HG03571 (cell line): ENCODE measurements at regions not wholly inside any gene's neighbourhood (a gene's known extent, or its start where the extent isn't known, plus 50 kb on each side); places are given as distances from the start of the nearest gene placed in this dataset.
"Not testable (repeated sequence)": the region's sequence is repeated elsewhere in the genome, so short reads cannot be mapped to it uniquely, and the experiment has no call there.

Experiments used
- ATAC-seq: cut with Tn5 transposase; IDR thresholded peaks from one replicate; pipeline ENCODE4 v1.9.1; 2021; ENCODE audit not compliant: unreplicated experiment

DNA sequence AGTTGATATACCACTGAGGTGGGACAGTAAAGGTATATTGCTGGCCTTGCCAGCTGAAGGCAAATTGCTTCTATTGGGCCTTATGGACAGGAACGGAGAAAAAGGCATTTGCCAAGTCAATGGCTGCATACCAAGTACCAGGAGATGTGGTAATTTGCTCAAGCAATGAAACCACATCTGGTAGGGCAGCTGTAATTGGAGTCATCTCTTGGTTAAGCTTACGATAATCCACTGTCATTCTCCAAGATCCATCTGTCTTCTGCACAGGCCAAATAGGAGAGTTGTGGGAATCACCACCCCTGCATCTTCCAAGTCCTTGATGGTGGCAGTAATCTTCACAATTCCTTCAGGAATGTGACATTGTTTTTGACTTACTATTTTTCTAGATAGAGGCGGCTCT is 350.7 kb upstream of the ADAMTS5 start:
- not testable (repeated sequence) for ATAC-seq

DNA sequence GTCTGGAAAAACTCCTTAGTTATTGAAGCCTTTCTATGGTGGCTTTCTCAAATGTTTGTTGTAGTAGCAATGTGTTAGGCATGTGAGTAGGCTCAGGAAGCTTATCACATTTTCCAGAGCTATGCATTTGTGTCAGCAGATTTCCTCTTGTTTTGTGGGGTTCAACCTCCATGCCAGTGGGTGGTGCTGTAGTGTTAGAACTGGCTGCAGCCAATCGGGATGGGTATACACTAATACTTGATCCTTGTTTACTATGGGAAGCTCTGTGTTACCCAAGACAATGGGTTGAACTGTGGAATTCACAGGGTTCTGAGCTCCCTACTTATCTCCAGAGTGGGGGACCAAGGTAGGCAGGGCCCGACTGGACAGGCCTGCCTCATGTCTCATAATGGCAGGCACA is 348.5 kb upstream of the ADAMTS5 start:
- no peak for ATAC-seq

DNA sequence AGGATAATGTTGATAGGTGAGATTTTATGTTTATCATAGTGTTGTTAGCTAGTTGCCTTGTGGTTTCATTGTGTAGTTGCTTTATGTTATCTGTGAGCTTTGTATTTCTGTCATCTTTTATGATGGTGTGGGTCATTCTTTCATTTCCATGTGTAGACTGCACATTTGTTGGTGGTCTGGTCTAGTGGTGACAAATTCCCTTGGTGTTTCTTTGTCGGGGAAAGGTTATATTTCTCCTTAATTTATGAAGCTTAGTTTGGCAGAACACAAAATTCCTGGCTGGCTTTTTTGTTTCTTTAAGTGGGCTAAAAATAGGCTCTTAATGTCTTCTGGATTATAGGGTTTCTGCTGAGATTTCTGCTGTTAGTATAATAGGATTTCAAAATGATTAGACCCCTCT is 347.2 kb upstream of the ADAMTS5 start:
- no peak for ATAC-seq

DNA sequence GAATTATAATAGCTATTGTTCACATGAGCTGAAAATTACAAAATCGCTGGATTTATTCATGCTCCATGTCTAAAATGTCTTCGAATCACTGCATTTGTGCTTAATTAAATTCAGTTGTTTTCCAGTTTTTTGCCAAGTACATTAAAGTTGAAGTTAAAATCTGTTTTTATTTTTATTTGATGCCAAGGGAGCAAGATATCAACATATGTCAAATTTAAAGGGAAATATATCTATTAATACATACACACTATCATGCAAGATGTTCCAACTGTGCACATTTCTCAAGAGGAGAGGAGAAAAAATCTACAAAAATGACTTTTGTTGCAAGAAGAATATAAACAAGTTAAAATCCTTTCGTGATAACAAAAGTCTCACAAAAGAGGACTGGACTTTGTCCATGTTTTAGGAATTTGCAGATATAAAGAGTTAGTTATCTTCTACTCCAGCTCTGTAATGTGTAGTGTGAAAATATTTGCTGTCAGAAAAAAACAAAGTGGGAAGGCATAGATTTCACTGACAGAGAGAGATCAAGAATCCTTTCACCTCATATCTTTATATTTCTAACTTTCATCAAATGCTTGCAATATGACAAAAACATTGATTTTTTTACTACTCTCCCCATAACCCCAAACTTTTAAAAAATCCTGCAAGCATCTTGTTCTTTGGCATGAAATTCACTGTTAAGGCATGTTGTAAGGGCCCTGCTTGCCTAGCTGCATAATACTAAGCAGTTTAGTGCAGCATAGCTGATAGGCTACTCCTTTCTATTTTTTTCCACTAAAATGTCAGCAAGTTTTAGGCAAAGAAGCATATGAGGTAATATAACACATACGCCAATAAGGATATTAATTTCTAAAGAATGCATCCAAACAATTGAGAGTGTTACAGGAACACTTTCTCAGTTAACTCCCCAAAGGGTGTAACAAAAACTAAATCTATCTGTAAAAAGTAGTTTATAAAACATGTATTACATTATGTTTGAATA is 340.2 kb upstream of the ADAMTS5 start:
- ATAC-seq: no peak

DNA sequence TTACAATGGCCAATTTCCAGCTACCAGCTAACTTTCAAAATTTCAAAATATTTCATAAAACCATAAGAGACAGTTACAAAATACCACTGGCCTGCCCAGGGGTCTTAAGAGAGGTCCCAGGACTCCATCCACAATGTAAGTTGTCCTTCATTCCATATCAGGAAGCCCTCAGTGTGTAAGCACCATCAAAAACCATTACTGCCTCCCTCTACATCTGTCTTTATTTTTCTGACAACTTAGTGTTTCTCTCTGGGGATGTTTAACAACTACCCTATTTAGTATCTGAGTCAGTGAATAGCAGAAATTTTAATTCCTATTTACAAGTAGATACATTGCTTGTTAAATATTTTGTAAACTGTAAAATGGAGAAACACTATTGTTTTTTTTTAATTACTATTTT is 339.3 kb upstream of the ADAMTS5 start:
- ATAC-seq: no peak

DNA sequence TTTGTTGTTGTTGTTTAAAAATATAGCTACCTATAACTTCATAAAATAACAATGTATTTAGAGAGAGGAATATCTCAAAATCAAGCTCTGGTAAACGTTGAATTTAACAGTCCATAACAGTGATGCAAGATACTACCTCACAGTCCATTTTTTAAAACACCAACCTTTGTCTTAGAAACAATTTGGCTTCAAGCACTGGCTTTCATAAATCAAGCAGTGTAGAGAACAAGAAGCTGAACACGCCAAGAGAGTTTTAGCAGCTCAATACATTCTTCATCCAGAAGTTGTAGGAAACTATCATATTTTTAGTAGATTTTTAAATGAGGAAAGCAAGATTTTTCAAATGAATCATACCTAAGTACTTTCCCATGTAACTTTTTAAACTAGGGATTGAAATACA is 334.3 kb upstream of the ADAMTS5 start:
- no peak for ATAC-seq

DNA sequence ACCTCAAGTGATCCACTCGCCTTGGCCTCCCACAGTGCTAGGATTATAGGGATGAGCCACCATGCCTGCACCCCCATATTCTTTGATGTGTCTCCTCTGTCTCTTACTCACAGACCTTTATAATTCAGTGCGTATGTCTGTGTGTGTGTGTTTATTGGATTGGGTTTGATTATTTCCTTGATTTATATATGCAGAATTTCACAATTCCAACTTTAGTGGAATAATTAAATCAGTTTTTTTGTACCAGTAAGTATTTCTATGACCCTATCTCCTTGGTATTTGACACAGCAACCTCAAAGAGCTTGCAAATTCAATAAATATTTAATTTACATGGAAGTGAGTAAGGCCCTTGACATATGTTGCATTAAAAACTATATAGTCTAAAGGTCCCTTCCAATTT is 333.9 kb upstream of the ADAMTS5 start:
- no peak for ATAC-seq

DNA sequence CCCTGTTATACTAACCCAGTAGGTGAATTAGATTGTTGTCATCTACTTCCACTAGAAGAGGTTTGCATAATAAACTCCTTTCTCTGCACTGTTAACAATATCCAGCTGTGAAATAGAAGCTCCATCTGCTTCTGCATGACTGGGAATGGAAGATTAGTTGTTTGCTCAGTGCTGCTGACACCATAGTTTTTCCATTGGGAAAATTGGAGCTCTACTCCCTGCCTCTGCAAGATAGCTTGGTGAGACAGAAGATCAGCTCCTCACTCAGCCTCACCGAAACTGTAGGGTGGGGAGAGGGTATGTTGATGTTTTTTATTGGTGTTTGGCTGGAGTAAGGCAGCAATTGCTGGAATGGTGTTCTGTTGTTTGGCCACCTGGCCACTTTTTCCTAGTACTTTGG is 331.6 kb upstream of the ADAMTS5 start:
- ATAC-seq: no peak

DNA sequence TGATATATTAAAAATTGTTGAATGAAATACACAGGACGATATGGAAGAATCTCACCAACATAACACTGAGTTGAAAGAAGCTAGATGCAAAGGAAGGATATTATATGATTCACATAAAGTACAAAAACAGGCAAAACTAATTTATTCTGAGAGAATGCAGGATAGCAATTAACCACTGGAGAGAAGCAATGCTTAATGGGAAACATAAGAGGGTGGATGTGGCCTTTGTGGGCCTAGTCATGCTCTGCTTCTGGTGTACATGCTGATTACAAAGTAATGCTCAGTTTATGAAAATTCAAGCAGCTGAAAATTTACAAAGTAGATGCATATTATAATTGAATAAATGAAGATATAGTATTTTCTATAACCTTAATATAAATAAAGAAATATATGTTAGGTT is 326.4 kb upstream of the ADAMTS5 start:
- ATAC-seq: no peak

DNA sequence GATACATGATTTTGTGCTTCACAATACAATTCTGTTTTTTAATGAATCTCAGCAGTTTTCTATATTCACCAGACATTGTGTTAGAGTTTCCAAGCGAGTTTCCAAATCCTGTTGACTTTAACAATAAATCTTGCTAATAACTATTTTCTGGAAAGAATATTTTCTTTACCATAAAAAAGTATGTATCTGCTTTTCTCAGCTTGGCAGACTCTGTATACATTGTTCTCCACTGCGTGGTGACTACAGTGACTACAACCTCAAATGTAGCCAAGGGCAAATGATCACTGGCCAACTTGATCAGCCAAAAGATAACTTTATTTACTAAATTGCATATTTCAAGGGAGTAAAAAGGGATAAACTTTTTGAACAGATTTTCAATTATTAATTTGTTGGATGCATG is 325.9 kb upstream of the ADAMTS5 start:
- ATAC-seq: no peak

DNA sequence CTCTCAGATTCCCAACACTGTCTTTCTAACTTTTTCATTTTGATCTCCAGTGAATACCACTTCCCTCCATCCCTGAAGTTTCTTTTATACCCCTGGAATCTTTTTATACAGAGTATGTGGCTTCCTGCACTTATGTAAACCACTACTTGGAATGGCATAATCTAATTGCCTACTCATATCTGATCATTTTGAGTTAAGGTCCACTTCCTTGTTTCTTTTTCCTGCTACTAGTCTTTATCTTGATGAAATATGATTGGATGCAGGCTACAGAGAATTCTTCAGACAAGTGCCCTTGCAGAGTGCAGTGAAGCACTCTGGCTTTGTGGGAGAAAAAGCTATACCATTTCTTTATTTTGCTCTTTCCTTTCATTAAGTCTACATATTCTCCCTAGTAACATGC is 325.3 kb upstream of the ADAMTS5 start:
- no peak for ATAC-seq

DNA sequence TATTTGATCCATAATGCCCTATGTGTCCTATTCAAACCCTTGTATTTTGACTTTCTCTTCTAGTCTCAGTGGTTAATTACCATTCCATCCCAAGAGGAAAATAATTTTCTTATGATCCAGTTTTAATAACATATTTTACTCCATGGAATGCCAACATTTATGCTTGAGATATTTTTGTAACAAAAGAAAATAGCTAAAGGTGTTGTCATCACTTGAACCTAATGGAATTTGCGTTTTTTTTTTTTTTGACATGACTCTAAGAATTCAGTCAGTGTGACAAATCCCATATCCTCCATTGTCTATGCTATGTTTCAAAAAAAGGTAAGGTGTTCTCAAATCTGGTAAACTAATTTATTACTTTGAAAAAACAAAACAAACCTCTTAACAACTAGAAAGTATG is 324.1 kb upstream of the ADAMTS5 start:
- ATAC-seq: no peak

DNA sequence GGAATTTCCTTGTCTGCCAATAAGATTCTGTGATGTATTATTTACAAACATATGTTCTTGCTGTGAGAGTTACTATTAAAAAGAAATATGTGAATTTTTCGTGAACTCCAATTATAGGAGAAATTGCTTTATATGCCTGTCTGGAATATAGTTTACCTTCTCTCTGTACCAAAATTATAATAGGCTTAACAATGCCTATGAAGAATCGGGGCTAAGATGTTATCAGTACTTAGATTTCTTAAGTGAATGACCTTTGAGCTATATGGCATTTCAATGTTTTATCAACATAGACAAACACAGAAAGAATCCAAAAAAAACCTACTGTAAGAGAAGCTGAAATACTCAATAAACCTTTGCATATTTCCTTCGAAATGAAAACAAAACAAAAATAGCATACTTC is 323.1 kb upstream of the ADAMTS5 start:
- ATAC-seq: no peak

DNA sequence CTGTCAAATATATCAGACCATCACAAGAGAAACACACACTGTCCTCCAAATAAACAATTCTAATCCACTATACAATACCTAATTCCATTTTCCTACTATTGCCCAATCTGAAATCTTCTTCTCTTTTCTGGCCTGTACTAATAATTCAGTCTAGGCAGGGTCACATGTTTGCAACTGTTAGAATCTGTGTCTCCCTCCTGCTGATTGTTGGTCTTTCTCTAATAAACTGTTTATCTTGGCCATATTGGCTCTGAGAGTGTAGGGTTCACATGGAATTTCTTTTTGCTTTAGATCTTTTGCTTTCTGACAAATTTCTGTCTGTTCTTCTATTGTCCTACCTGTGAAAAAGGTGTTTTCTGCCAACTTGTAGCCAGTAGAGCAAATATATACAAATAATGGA is 319.9 kb upstream of the ADAMTS5 start:
- no peak for ATAC-seq

DNA sequence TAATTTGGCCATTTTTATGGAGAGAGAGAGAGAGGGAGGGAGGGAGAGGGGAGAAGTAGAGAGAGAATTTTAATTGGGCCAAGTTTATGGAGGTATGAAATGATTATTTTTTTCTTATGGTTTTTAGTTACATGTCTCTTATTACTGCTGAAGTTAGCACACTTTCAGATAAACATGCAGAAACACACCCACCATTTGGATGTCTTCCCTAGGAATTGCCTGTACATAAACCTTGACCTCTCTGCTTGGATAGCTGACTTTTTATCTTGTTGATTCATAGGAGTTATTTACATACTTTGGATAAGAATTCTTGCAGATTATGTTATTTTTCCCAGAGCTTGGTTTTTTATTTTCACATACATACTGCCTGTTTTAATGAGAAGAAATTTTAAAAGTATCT is 310.2 kb upstream of the ADAMTS5 start:
- no peak for ATAC-seq

DNA sequence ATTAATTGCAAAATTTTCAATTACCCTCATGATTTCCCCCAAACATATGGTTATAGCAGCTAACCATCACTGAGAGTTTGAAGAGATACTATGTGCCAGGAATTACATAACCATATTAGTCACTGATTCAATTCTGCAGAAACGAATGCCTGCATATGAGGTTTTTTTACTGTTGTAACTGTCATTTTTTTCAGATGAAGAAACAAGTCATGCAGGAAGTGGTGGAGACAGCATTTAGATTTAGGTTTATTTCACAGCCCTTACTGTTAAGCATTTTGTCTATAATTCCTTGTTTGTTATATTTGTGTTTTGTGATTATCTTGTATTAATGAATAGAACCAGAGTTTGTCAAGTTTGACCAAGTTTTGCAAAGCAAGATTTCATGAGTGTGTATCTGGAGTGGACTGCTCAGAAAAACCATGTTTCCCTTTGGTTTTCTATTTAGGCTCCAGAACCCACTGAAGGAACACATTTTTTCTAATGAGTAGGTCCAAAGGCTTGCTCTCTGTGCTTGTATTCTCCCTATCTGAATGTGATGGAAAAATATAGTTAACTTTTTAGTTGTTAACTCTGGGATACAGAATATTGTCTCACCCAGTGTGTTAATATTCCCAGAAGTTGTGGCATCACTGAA is 308.5 kb upstream of the ADAMTS5 start:
- ATAC-seq: no peak

DNA sequence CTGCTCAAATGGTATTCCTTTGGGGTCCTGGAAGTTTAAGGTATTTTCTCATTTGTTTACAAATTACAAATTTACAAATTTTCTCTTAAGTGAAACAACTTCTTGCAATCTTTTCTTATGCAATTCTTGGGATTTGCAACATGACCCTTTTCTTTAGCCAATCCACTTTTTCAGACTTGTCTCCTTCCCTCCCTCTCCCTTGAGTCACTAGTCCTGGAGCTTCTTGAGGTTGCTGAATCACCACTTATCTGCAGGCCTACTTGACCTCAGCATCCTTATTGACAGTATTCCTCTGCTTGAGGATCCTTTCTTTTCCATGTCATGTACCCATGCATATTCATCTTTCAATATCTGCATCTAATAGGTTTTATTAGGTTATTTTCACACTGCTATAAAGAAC is 302.8 kb upstream of the ADAMTS5 start:
- no peak for ATAC-seq

DNA sequence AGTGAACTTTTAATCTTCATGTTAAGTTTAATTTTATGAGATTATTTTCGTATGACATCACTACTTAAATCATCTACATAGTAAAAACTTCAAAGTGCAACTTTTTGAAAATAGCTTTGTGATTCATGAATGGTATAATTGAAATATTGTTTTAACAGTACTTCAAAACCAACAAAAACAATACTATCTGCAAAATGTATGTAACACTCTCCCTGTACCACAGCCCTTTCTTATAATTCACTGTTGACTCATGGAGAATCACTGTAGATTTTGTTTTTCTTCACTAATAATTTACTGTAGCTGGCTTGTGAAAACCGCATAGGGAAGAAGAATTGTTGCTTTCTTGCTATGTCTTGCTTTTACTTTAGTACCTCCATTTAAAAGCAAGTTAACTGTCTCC is 301.4 kb upstream of the ADAMTS5 start:
- no peak for ATAC-seq

DNA sequence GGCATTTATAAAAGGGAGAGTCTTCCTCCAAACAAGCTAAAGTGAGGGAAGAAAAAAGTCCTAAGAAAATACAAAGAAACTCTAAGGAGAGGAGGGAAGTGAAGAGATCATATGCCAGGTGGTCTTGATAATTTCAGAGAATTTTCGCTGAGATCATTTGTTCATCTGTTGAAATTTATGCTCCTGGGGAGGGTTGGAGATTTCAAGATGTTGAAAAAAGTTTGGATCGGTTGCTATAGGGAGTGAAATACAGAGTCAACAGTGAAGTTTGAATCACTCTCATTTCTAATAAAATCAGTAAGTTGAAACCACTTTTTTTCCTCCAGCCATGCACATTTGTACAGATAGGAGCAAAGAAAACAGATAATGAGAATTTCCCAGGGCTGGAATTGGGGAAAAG is 299.1 kb upstream of the ADAMTS5 start:
- ATAC-seq: no peak

DNA sequence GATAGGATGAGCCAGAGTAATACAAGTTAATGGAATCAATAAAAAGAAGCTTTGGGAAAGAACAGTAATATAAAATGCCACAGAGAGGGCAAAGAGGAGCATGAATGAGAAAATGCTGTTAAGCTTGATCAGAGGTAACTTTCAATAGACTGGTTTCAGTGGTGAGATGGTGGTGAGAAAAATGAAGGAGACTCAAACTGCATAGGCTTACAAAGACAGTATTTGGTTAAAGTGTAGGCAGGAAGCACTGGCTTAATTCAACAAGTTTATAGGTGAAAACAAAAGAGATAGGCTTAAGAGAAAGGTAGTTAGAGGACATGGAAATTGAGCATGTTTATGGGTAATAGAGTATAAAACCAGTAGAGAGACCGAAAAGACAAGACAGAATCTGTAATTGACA is 298.6 kb upstream of the ADAMTS5 start:
- no peak for ATAC-seq

DNA sequence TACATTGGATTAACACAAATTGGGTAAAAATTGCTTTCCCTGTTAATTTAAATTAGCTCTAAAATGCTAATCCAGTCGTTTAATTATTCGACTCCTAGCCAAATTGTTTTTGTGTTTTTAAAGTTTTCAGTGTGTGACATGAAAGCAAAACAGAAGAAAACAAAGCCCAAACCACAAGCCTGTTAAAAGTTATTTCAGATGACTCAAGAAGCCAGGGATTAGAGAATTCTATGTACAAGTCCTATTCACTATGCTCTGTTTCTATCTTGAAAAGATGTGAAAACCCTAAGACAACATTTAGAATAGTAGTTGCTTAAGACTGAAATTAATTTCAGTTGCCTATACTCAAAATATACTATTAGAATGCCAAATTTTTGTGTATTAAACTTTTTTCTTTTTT is 294.8 kb upstream of the ADAMTS5 start:
- ATAC-seq: no peak

DNA sequence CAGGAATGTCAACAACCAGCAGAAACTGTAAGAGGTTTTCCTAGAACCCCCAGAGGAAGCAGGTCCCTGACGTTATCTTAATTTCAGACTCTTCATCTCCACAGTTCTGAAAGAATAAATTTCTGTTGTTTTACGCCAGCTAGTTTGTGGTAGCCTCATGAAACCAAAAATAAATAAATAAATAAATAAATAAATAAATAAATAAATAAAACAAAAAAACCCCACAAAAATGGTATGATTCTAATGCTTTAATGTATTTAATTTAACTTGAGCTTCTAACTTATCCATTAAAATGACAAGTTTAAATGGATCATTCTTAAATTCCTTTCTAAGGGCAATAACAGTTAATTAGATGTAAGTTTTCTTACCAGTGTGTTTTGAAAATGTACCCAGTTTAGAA is 293.8 kb upstream of the ADAMTS5 start:
- ATAC-seq: no peak
